ENCODE measurements at regions not wholly inside any gene's neighbourhood (a gene's known extent, or its start where the extent isn't known, plus 50 kb on each side); places are given as distances from the start of the nearest gene placed in this dataset.
"Not testable (repeated sequence)": the region's sequence is repeated elsewhere in the genome, so short reads cannot be mapped to it uniquely, and the experiment has no call there.

GRCh38 chr16:52212841-52213240, 334.1 kb downstream of the TOX3 start:
- DNase-seq, result no peak

GRCh38 chr16:52209227-52209626, 337.7 kb downstream of the TOX3 start:
- no peak for DNase-seq

- peak; percentile 46 for DNase-seq
Measured at GRCh38 chr16:52203096-52203495, 343.8 kb downstream of the TOX3 start.

GRCh38 chr16:52193441-52193840, 353.5 kb downstream of the TOX3 start:
- DNase-seq, result no peak

- peak; percentile 84 for DNase-seq
Measured at GRCh38 chr16:52191531-52192134, 355.3 kb downstream of the TOX3 start.

- no peak for DNase-seq
Measured at GRCh38 chr16:52184336-52184735, 362.6 kb downstream of the TOX3 start.

GRCh38 chr16:52182840-52183239, 364.1 kb downstream of the TOX3 start:
- no peak for DNase-seq

- no peak for DNase-seq
Measured at GRCh38 chr16:52174168-52174567, 372.8 kb downstream of the TOX3 start.

GRCh38 chr16:52171481-52171880, 375.5 kb downstream of the TOX3 start:
- peak; percentile 15 for DNase-seq

- DNase-seq, result no peak
Measured at GRCh38 chr16:52167328-52167727, 379.6 kb downstream of the TOX3 start.

- DNase-seq, result no peak
Measured at GRCh38 chr16:52165961-52166360, 381.0 kb downstream of the TOX3 start.

GRCh38 chr16:52149003-52149402, 397.9 kb downstream of the TOX3 start:
- no peak for DNase-seq

GRCh38 chr16:52141871-52142270, 405.1 kb downstream of the TOX3 start:
- no peak for DNase-seq

- DNase-seq, result no peak
Measured at GRCh38 chr16:52128361-52128760, 418.6 kb downstream of the TOX3 start.

GRCh38 chr16:52123842-52124241, 423.1 kb downstream of the TOX3 start:
- DNase-seq, result no peak

- DNase-seq, result no peak
Measured at GRCh38 chr16:52123061-52123839, 423.7 kb downstream of the TOX3 start.

- DNase-seq, result no peak
Measured at GRCh38 chr16:52117171-52117570, 429.8 kb downstream of the TOX3 start.

GRCh38 chr16:52114379-52114778, 432.6 kb downstream of the TOX3 start:
- DNase-seq, result peak; percentile 63

GRCh38 chr16:52113533-52114183, 433.3 kb downstream of the TOX3 start:
- no peak for DNase-seq

- not testable (repeated sequence) for DNase-seq
Measured at GRCh38 chr16:52104993-52105392, 441.9 kb downstream of the TOX3 start.

- no peak for DNase-seq
Measured at GRCh38 chr16:52103791-52104190, 443.2 kb downstream of the TOX3 start.

- DNase-seq, result no peak
Measured at GRCh38 chr16:52101246-52101645, 445.7 kb downstream of the TOX3 start.

- DNase-seq, result peak; percentile 77
Measured at GRCh38 chr16:52099382-52099781, 447.6 kb downstream of the TOX3 start.

GRCh38 chr16:52095471-52095870, 451.5 kb downstream of the TOX3 start:
- peak; percentile 81 for DNase-seq

Measured in DMS53 (cell line).